SK-N-SH treated with all-trans-retinoic acid at 6 μM for 48 hours (cell line): ENCODE measurements at regions not wholly inside any gene's neighbourhood (a gene's known extent, or its start where the extent isn't known, plus 50 kb on each side); places are given as distances from the start of the nearest gene placed in this dataset.
"Not testable (repeated sequence)": the region's sequence is repeated elsewhere in the genome, so short reads cannot be mapped to it uniquely, and the experiment has no call there.

Source experiments
- ATAC-seq: fragments of 200-7000 bp; cut with Tn5 transposase; 3 replicates; pipeline ENCODE4 v1.9.1; 2020; ENCODE audit warnings: mild to moderate bottlenecking, moderate library complexity

GRCh38 chr1:196366-196765 is 255.1 kb downstream of the OR4F29 start:
- ATAC-seq = not testable (repeated sequence)

GRCh38 chr1:191296-192049 is 260.0 kb downstream of the OR4F29 start:
- ATAC-seq = not testable (repeated sequence)

GRCh38 chr1:190678-191077 is 260.8 kb downstream of the OR4F29 start:
- ATAC-seq = not testable (repeated sequence)

DNA sequence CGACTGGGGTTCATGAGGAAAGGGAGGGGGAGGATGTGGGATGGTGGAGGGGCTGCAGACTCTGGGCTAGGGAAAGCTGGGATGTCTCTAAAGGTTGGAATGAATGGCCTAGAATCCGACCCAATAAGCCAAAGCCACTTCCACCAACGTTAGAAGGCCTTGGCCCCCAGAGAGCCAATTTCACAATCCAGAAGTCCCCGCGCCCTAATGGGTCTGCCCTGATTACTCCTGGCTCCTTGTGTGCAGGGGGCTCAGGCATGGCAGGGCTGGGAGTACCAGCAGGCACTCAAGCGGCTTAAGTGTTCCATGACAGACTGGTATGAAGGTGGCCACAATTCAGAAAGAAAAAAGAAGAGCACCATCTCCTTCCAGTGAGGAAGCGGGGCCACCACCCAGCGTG is 261.6 kb downstream of the OR4F29 start:
- ATAC-seq = not testable (repeated sequence)

GRCh38 chr1:189270-189669 is 262.2 kb downstream of the OR4F29 start:
- not testable (repeated sequence) for ATAC-seq

- ATAC-seq = not testable (repeated sequence)
These were observed 264.2 kb downstream of the OR4F29 start for GRCh38 chr1:187298-187697.

- not testable (repeated sequence) for ATAC-seq
These were observed 264.8 kb downstream of the OR4F29 start for GRCh38 chr1:186691-187131.

- not testable (repeated sequence) for ATAC-seq
These were observed 265.3 kb downstream of the OR4F29 start for GRCh38 chr1:186223-186622.

DNA sequence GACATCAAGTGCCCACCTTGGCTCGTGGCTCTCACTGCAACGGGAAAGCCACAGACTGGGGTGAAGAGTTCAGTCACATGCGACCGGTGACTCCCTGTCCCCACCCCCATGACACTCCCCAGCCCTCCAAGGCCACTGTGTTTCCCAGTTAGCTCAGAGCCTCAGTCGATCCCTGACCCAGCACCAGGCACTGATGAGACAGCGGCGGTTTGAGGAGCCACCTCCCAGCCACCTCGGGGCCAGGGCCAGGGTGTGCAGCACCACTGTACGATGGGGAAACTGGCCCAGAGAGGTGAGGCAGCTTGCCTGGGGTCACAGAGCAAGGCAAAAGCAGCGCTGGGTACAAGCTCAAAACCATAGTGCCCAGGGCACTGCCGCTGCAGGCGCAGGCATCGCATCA is 266.0 kb downstream of the OR4F29 start:
- ATAC-seq = not testable (repeated sequence)

DNA sequence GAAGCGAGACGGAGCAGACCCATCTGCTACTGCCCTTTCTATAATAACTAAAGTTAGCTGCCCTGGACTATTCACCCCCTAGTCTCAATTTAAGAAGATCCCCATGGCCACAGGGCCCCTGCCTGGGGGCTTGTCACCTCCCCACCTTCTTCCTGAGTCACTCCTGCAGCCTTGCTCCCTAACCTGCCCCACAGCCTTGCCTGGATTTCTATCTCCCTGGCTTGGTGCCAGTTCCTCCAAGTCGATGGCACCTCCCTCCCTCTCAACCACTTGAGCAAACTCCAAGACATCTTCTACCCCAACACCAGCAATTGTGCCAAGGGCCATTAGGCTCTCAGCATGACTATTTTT is 267.2 kb downstream of the OR4F29 start:
- ATAC-seq = not testable (repeated sequence)

DNA sequence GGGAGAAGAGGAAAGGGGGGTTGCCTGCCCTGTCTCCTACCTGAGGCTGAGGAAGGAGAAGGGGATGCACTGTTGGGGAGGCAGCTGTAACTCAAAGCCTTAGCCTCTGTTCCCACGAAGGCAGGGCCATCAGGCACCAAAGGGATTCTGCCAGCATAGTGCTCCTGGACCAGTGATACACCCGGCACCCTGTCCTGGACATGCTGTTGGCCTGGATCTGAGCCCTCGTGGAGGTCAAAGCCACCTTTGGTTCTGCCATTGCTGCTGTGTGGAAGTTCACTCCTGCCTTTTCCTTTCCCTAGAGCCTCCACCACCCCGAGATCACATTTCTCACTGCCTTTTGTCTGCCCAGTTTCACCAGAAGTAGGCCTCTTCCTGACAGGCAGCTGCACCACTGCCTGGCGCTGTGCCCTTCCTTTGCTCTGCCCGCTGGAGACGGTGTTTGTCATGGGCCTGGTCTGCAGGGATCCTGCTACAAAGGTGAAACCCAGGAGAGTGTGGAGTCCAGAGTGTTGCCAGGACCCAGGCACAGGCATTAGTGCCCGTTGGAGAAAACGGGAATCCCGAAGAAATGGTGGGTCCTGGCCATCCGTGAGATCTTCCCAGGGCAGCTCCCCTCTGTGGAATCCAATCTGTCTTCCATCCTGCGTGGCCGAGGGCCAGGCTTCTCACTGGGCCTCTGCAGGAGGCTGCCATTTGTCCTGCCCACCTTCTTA is 267.7 kb downstream of the OR4F29 start:
- ATAC-seq = not testable (repeated sequence)

GRCh38 chr1:183081-183480 is 268.4 kb downstream of the OR4F29 start:
- ATAC-seq = not testable (repeated sequence)

DNA sequence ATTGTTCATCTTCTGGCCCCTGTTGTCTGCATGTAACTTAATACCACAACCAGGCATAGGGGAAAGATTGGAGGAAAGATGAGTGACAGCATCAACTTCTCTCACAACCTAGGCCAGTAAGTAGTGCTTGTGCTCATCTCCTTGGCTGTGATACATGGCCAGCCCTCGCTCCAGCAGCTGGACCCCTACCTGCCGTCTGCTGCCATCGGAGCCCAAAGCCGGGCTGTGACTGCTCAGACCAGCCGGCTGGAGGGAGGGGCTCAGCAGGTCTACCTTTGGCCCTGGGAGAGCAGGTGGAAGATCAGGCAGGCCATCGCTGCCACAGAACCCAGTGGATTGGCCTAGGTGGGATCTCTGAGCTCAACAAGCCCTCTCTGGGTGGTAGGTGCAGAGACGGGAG is 268.8 kb downstream of the OR4F29 start:
- not testable (repeated sequence) for ATAC-seq

GRCh38 chr1:181247-182216 is 269.9 kb downstream of the OR4F29 start:
- ATAC-seq = not testable (repeated sequence)

GRCh38 chr1:180749-181205 is 270.7 kb downstream of the OR4F29 start:
- ATAC-seq = peak; percentile 20; the same call in 1 of the 3 replicates

- ATAC-seq = not testable (repeated sequence)
These were observed 312.6 kb downstream of the OR4F29 start for GRCh38 chr1:138842-139241.

GRCh38 chr1:137664-138063 is 313.8 kb downstream of the OR4F29 start:
- not testable (repeated sequence) for ATAC-seq

- ATAC-seq = not testable (repeated sequence)
These were observed 315.0 kb downstream of the OR4F29 start for GRCh38 chr1:136344-136932.

- ATAC-seq = not testable (repeated sequence)
These were observed 316.5 kb downstream of the OR4F29 start for GRCh38 chr1:134936-135335.

DNA sequence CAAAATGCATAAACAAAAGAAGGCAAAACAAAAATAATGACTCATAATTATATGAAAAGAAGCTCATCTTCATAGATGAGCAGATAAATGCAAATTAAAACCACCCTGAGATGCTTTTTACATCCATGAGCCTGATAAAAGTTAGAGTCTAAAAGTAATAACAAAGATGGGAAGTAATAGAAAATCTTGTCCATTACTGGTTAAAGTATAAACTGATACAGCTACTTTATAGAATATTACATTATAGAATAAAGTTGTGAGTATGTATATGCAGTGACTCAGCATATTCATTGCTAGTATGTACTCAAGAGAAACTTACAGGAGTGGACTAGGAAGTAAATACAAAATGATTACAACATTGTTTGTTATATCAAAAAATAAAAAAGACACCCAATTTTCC is 333.0 kb downstream of the OR4F29 start:
- not testable (repeated sequence) for ATAC-seq

DNA sequence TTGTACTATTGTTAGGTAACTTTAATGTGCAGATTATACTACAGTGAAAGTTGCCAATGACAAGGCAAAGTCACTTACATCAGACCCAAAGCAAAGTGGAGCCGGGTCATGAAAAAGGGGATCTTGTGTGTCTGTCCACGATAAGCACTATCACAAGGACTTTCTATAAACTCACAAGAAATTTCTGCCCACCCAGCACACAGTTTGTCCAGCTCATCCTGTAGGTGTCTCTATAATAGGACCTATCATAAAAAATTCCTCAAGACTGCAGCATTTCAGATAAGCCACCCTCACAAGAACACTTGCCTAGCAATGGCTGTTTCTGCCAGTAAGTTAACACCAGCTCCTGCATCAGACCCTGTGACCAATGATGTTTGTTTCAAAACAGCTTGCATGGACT is 335.9 kb downstream of the OR4F29 start:
- ATAC-seq = not testable (repeated sequence)

GRCh38 chr1:104776-105175 is 346.7 kb downstream of the OR4F29 start:
- ATAC-seq = not testable (repeated sequence)
